Tibial nerve (tissue), 3 donors: ENCODE measurements at regions not wholly inside any gene's neighbourhood (a gene's known extent, or its start where the extent isn't known, plus 50 kb on each side); places are given as distances from the start of the nearest gene placed in this dataset.

Source experiments
- CTCF ChIP-seq, 5 experiments: fragments of 200-600 bp in 3 of 5; fragments of 450-650 bp in 2 of 5; sonication (generic) in 3 of 5; IDR thresholded peaks; one replicate each; pipeline ENCODE4 v1.5.1; 2016 to 2019; ENCODE audit warnings: antibody characterized with exemption in 5 of 5, mild to moderate bottlenecking in 3 of 5, moderate library complexity in 2 of 5
- POLR2A ChIP-seq, 2 donors: fragments of 450-650 bp; IDR thresholded peaks; one replicate each; pipeline ENCODE4 v1.6.1; 2017; ENCODE audit warnings: antibody characterized with exemption in 2 of 2, mild to moderate bottlenecking in 2 of 2, moderate library complexity in 2 of 2

DNA sequence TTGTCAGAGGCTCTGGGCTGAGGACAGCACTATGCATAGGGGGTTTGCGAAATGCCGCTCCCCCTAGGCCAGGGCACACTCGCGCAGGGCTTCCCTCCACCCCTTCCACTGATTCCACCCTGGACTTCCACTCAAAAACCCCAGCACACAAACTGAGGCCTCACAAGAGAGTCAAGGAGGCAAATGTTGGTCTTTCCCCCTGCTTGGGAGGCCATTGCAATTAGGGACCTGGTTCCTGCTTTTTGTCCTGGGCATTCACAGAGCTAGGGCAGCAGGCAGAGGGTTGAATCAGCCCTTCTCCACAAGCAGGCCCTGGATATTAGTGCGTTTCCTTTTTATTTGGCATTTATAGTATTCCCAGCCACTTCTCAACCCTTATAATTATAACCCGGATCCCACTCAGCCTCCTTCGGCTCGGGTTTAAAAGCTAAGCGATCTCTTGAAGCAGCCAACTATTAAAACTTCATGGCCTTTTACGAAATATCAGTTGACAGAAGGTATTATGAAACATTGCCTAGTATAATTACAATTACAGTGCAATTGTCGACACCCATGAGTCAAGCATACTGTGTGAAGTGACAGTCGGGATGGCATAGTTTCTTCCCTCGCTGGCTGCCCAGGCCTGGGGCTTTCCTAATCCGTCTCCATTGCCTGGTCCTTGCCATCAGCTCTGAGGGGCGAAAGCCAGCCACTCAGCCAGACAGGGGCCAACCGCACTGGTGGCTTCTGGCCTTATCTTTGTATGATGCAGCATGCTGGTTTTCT, 285.5 kb upstream of the MAP3K1 start:
- TF ChIP-seq CTCF (IDR thresholded peaks at IDR 0.05) (no peak), POLR2A (IDR thresholded peaks at IDR 0.05) (no peak)
